OCI-M1 (cell line): ENCODE measurements at regions not wholly inside any gene's neighbourhood (a gene's known extent, or its start where the extent isn't known, plus 50 kb on each side); places are given as distances from the start of the nearest gene placed in this dataset.
"Not testable (repeated sequence)": the region's sequence is repeated elsewhere in the genome, so short reads cannot be mapped to it uniquely, and the experiment has no call there.

Source experiments
- DNase-seq: peaks from one replicate; lab custom pipeline; 2025; lab: John Stamatoyannopoulos, UW

GRCh38 chr4:75189711-75190335, 256.9 kb downstream of the PARM1 start:
- no peak for DNase-seq

GRCh38 chr4:75180790-75181776, 248.2 kb downstream of the PARM1 start:
- peak; percentile 80 for DNase-seq

- DNase-seq, result no peak
Observed at GRCh38 chr4:75180217-75180616, 247.3 kb downstream of the PARM1 start.

GRCh38 chr4:75179510-75179909, 246.6 kb downstream of the PARM1 start:
- no peak for DNase-seq

GRCh38 chr4:75172551-75172950, 239.6 kb downstream of the PARM1 start:
- DNase-seq, result no peak

GRCh38 chr4:75169427-75169826, 236.5 kb downstream of the PARM1 start:
- DNase-seq, result no peak

GRCh38 chr4:75169020-75169419, 236.1 kb downstream of the PARM1 start:
- no peak for DNase-seq

- no peak for DNase-seq
Observed at GRCh38 chr4:75168548-75168947, 235.6 kb downstream of the PARM1 start.

GRCh38 chr4:75165100-75165499, 232.2 kb downstream of the PARM1 start:
- not testable (repeated sequence) for DNase-seq

- no peak for DNase-seq
Observed at GRCh38 chr4:75158451-75158850, 225.5 kb downstream of the PARM1 start.

- DNase-seq, result no peak
Observed at GRCh38 chr4:75154994-75155393, 222.1 kb downstream of the PARM1 start.

GRCh38 chr4:75146223-75146622, 213.3 kb downstream of the PARM1 start:
- no peak for DNase-seq

GRCh38 chr4:75144475-75144874, 211.6 kb downstream of the PARM1 start:
- no peak for DNase-seq

GRCh38 chr4:75142850-75143249, 209.9 kb downstream of the PARM1 start:
- DNase-seq, result peak; percentile 12

- DNase-seq, result no peak
Observed at GRCh38 chr4:75142382-75142781, 209.5 kb downstream of the PARM1 start.

- DNase-seq, result no peak
Observed at GRCh38 chr4:75141162-75141561, 208.2 kb downstream of the PARM1 start.

GRCh38 chr4:75137302-75137701, 204.4 kb downstream of the PARM1 start:
- DNase-seq, result no peak

GRCh38 chr4:75135068-75135825, 202.3 kb downstream of the PARM1 start:
- DNase-seq, result no peak

GRCh38 chr4:75126870-75127269, 194.0 kb downstream of the PARM1 start:
- DNase-seq, result not testable (repeated sequence)

GRCh38 chr4:75126058-75126457, 193.1 kb downstream of the PARM1 start:
- DNase-seq, result no peak

GRCh38 chr4:75122424-75123014, 189.6 kb downstream of the PARM1 start:
- DNase-seq, result no peak

- DNase-seq, result no peak
Observed at GRCh38 chr4:75118739-75119138, 185.8 kb downstream of the PARM1 start.
